GM12878 (cell line): ENCODE measurements at regions not wholly inside any gene's neighbourhood (a gene's known extent, or its start where the extent isn't known, plus 50 kb on each side); places are given as distances from the start of the nearest gene placed in this dataset.

Experiments used
- ATAC-seq: fragments of 200-7000 bp; cut with Tn5 transposase; 3 replicates; pipeline ENCODE4 v1.9.1; 2020; ENCODE audit warnings: mild to moderate bottlenecking, moderate library complexity
- BruUV-seq: library from RNA; stranded (reverse); fragments of 400-500 nt; replicated peaks from 2 replicates; lab custom pipeline; 2021; lab: Mats Ljungman, UMichigan
- CTCF ChIA-PET: fragments of 300-600 bp; sonication (Branson Sonifier 250); formaldehyde crosslinking; extraction: SDS; loops from one replicate; lab custom pipeline; 2021; ENCODE audit warnings: inconsistent platforms; lab: Yijun Ruan, JAX
- POLR2A ChIA-PET: fragments of 350-600 bp; formaldehyde crosslinking; extraction: SDS; loops from one replicate; lab custom pipeline; 2021; ENCODE audit warnings: inconsistent platforms; lab: Charles Lee
- RAD21 ChIA-PET: fragments of 300-600 bp; sonication (Branson Sonifier 250); formaldehyde crosslinking; loops from one replicate; lab custom pipeline; 2023; ENCODE audit warnings: antibody characterized with exemption; ENCODE audit not compliant: unreplicated experiment; lab: Charles Lee
- SMC1A ChIA-PET: fragments of 300-600 bp; sonication (Branson Sonifier 250); formaldehyde crosslinking; loops from one replicate; lab custom pipeline; 2023; ENCODE audit not compliant: unreplicated experiment, uncharacterized antibody; lab: Charles Lee
- DNase-seq: peaks from one replicate; pipeline ENCODE4 v3.0.0-alpha.2; 2011; ENCODE audit warnings: low read depth, low spot score
- FAIRE-seq: peaks from 3 replicates; lab custom pipeline; 2011; peaks lifted over from hg19 to GRCh38; lab: Jason Lieb, UNC
- H2AFZ ChIP-seq: 2 replicates; pipeline ENCODE4 v1.6.0; 2011; ENCODE audit warnings: low read depth, low read length, control low read depth; ENCODE audit not compliant: control insufficient read depth
- H3K27ac ChIP-seq: 2 replicates; pipeline ENCODE4 v1.5.1; 2011; ENCODE audit warnings: control low read depth; ENCODE audit not compliant: control insufficient read depth, insufficient read depth
- H3K27me3 ChIP-seq, 2 experiments: replicated peaks in 1 of 2; 2 replicates each; pipeline versions ENCODE4 v1.6.0 to v1.6.1; 2011; ENCODE audit warnings: low read length in 1 of 2; ENCODE audit not compliant: control insufficient read depth in 2 of 2, insufficient read depth in 2 of 2
- H3K36me3 ChIP-seq, 2 experiments: 2 replicates each; pipeline ENCODE4 v1.5.1; 2011; ENCODE audit warnings: low read length in 1 of 2; ENCODE audit not compliant: control insufficient read depth in 2 of 2, insufficient read depth in 2 of 2
- H3K4me1 ChIP-seq: 2 replicates; pipeline ENCODE4 v1.6.1; 2011; ENCODE audit warnings: mild to moderate bottlenecking, low read length, moderate library complexity, mixed read lengths; ENCODE audit not compliant: control insufficient read depth, insufficient read depth
- H3K4me2 ChIP-seq: 2 replicates; pipeline ENCODE4 v1.6.0; 2011; ENCODE audit warnings: control low read depth; ENCODE audit not compliant: control insufficient read depth, insufficient read depth
- H3K4me3 ChIP-seq: fragments of 200-600 bp; sonication (generic); 2 replicates; pipeline ENCODE4 v1.5.1; 2016
- H3K79me2 ChIP-seq: 2 replicates; pipeline ENCODE4 v1.6.0; 2011; ENCODE audit warnings: low read length; ENCODE audit not compliant: control insufficient read depth, insufficient read depth
- H3K9ac ChIP-seq: 2 replicates; pipeline ENCODE4 v1.8.0; 2011; ENCODE audit warnings: low read length, control low read depth, mixed read lengths; ENCODE audit not compliant: control insufficient read depth, insufficient read depth
- H3K9me3 ChIP-seq: replicated peaks from 3 replicates; pipeline ENCODE4 v1.5.1; 2011; ENCODE audit warnings: mild to moderate bottlenecking, low read length; ENCODE audit not compliant: control insufficient read depth, insufficient read depth
- H4K20me1 ChIP-seq: 2 replicates; pipeline ENCODE4 v1.6.0; 2011; ENCODE audit not compliant: control insufficient read depth, insufficient read depth
- FOXK2 ChIP-seq: fragments of 450-650 bp; IDR thresholded peaks from 2 replicates; pipeline ENCODE4 v1.6.1; 2017; ENCODE audit warnings: mild to moderate bottlenecking, moderate library complexity
- HDAC6 ChIP-seq: fragments of 200-600 bp; sonication (generic); IDR thresholded peaks from one replicate; pipeline ENCODE4 v1.8.0; 2017; ENCODE audit warnings: antibody characterized with exemption; ENCODE audit not compliant: unreplicated experiment
- IRF3 ChIP-seq: fragments of 450-650 bp; IDR thresholded peaks from 2 replicates; pipeline ENCODE4 v1.6.1; 2014; ENCODE audit warnings: mild to moderate bottlenecking
- KLF5 ChIP-seq: fragments of 450-650 bp; IDR thresholded peaks from 2 replicates; pipeline ENCODE4 v1.6.1; 2014; ENCODE audit warnings: mild to moderate bottlenecking; ENCODE audit not compliant: partially characterized antibody
- PBX3 ChIP-seq: IDR thresholded peaks from 2 replicates; pipeline ENCODE4 v1.6.1; 2011; ENCODE audit warnings: mild to moderate bottlenecking, low read depth, low read length, moderate library complexity; ENCODE audit not compliant: insufficient replicate concordance
- SMAD1 ChIP-seq: fragments of 450-650 bp; IDR thresholded peaks from 2 replicates; pipeline ENCODE4 v1.6.1; 2018; ENCODE audit warnings: mild to moderate bottlenecking, low read depth; ENCODE audit not compliant: partially characterized antibody
- ZNF384 ChIP-seq: IDR thresholded peaks from 2 replicates; pipeline ENCODE4 v1.6.1; 2012; ENCODE audit warnings: low read depth, mild to moderate bottlenecking, low read length, improper control_type of control experiment, borderline replicate concordance
- WGBS: methylation state at CpG from one replicate; pipeline ENCODE4 v1.1.6; 2016; ENCODE audit warnings: low lambda C conversion rate; ENCODE audit not compliant: insufficient replicate concordance, insufficient coverage; ENCODE audit errors: missing lambda C conversion rate; 5-methylcytosine and 5-hydroxymethylcytosine counted together
- in situ Hi-C: fragments of 300-500 bp; cut with MboI; formaldehyde crosslinking; loops from 9 replicates; pipeline ENCODE4 v1.14.3; 2018; ENCODE audit warnings: mixed read lengths
- intact Hi-C: fragments of 100-400 bp; cut with micrococcal nuclease; formaldehyde crosslinking; loops from one replicate; pipeline ENCODE4 v1.14.2; 2022; ENCODE audit not compliant: unreplicated experiment

GRCh38 chr4:173466101-173466500 is 63.9 kb downstream of the HAND2 start:
- ATAC-seq (no peak), DNase-seq (no peak), FAIRE-seq (no peak)
- BruUV-seq: no TSS peak
- 49% methylated on average over 2 of the region's 2 CpGs for WGBS
- H3K79me2 ChIP-seq: no peaks in the 10 kb centered on the region
- H3K9ac ChIP-seq: no peak overlapping the region
- ChIA-PET CTCF (no interaction called here), POLR2A (no interaction called here), SMC1A (no interaction called here), RAD21 (no interaction called here)
- H3K4me3 ChIP-seq: no peak overlapping the region
- intact Hi-C loops (no loop called here), in situ Hi-C loops (no loop called here)
- no peaks in the 10 kb centered on the region for H3K9me3 ChIP-seq
- H3K36me3 ChIP-seq: no peaks in the 10 kb centered on the region
- no peaks in the 10 kb centered on the region for H3K4me1 ChIP-seq
- no peak for TF ChIP-seq PBX3
- no peak overlapping the region for H3K4me2 ChIP-seq
- no peak overlapping the region for H2AFZ ChIP-seq
- peaks cover 0 to 3% of the 10 kb centered on the region in 2 experiments; a peak in 2 of 4 replicates for H3K27me3 ChIP-seq
- no peak overlapping the region for H3K27ac ChIP-seq
- no peaks in the 10 kb centered on the region for H4K20me1 ChIP-seq

- intact Hi-C loops: no loop called here
- RAD21 ChIA-PET: no interaction called here
These were observed 65.5 kb downstream of the HAND2 start for GRCh38 chr4:173464481-173464880.

More at GRCh38 chr4:173464481-173464880, 65.5 kb downstream of the HAND2 start:
- Histone ChIP-seq H3K79me2 (no peaks in the 10 kb centered on the region), H3K36me3 (no peaks in the 10 kb centered on the region), H3K27me3 (no peaks in the 10 kb centered on the region), H3K4me1 (no peaks in the 10 kb centered on the region), H4K20me1 (no peaks in the 10 kb centered on the region), H3K27ac (no peak overlapping the region), H3K9me3 (no peaks in the 10 kb centered on the region), H3K9ac (no peak overlapping the region), H3K4me2 (no peak overlapping the region), H2AFZ (no peak overlapping the region), H3K4me3 (no peak overlapping the region)
- ATAC-seq (no peak), FAIRE-seq (no peak), DNase-seq (no peak)
- TF ChIP-seq ZNF384 (no peak), SMAD1 (no peak), FOXK2 (no peak), KLF5 (no peak), IRF3 (no peak), HDAC6 (no peak)
- POLR2A ChIA-PET: no interaction called here
- 67% methylated on average over 2 of the region's 2 CpGs for WGBS
- CTCF ChIA-PET: no interaction called here
- SMC1A ChIA-PET: no interaction called here
- in situ Hi-C loops: no loop called here
- no TSS peak for BruUV-seq
